Right cardiac atrium (tissue), 5 donors: ENCODE measurements at regions not wholly inside any gene's neighbourhood (a gene's known extent, or its start where the extent isn't known, plus 50 kb on each side); places are given as distances from the start of the nearest gene placed in this dataset.
"Not testable (repeated sequence)": the region's sequence is repeated elsewhere in the genome, so short reads cannot be mapped to it uniquely, and the experiment has no call there.

Source experiments
- ATAC-seq, 2 donors: fragments of 200-7000 bp; cut with Tn5 transposase; one replicate each; pipeline versions ENCODE4 v1.8.0 to v1.9.1; 2020; ENCODE audit warnings: moderate library complexity in 2 of 2, mild to moderate bottlenecking in 1 of 2
- DNase-seq, 3 donors: peaks; one replicate each; pipeline ENCODE4 v3.0.0-alpha.2; 2020
- H3K27ac ChIP-seq: one replicate; pipeline ENCODE4 v1.5.1; 2013; ENCODE audit warnings: mild to moderate bottlenecking, low read length, control low read depth, moderate library complexity
- H3K27me3 ChIP-seq: one replicate; pipeline ENCODE4 v1.6.1; 2013; ENCODE audit not compliant: control insufficient read depth, insufficient read depth
- H3K4me1 ChIP-seq: one replicate; pipeline ENCODE4 v1.6.1; 2013; ENCODE audit warnings: low read length; ENCODE audit not compliant: control insufficient read depth, insufficient read depth
- H3K4me3 ChIP-seq: one replicate; pipeline ENCODE4 v1.5.1; 2013; ENCODE audit warnings: low read length, control low read depth
- H3K9me3 ChIP-seq: one replicate; pipeline ENCODE4 v1.6.1; 2013; ENCODE audit warnings: low read length; ENCODE audit not compliant: control insufficient read depth
- WGBS: extraction: QIAGEN DNeasy Blood & Tissue Kit; methylation state at CpG from one replicate; pipeline ENCODE4 v1.1.7; 2013; 5-methylcytosine and 5-hydroxymethylcytosine counted together
- intact Hi-C, 4 donors: fragments of 100-400 bp; cut with DNase I; formaldehyde crosslinking; loops; one replicate each; pipeline versions ENCODE4 v1.11.0 to v1.14.0; 2022 to 2023
- donor health status: healthy with polysubstance abuse.
- donor health status: DM: no; HTN: yes; CAD: no.
- donor health status: DM: no; HTN: no; CAD: no.
- donor health status: DM: no; HTN: yes; CAD: no; lungs with severe emphysema.
- donor health status: DM: yes; HTN: yes; CAD: no.

- no peaks in the 10 kb centered on the region for H3K27me3 ChIP-seq
- H3K4me1 ChIP-seq, result no peaks in the 10 kb centered on the region
- H3K27ac ChIP-seq, result no peak overlapping the region
- ATAC-seq (no peak), DNase-seq (no peak)
- H3K9me3 ChIP-seq, result no peaks in the 10 kb centered on the region
- WGBS, result 61% methylated on average over 5 of the region's 5 CpGs
- H3K4me3 ChIP-seq, result no peak overlapping the region
- intact Hi-C loops, result no loop called here
Observed at GRCh38 chr6:18527836-18528743, 140.9 kb downstream of the RNF144B start.

- DNase-seq, result no peak
Observed at GRCh38 chr6:18530201-18530600, 143.1 kb downstream of the RNF144B start.

GRCh38 chr6:18532139-18532538 is 145.0 kb downstream of the RNF144B start:
- no peak overlapping the region for H3K4me3 ChIP-seq
- intact Hi-C loops, result no loop called here
- H3K27ac ChIP-seq, result no peak overlapping the region
- 91% methylated on average over 2 of the region's 2 CpGs for WGBS
- no peak for DNase-seq
- H3K4me1 ChIP-seq, result no peaks in the 10 kb centered on the region
- H3K27me3 ChIP-seq, result no peaks in the 10 kb centered on the region
- ATAC-seq, result no peak
- no peaks in the 10 kb centered on the region for H3K9me3 ChIP-seq

More at GRCh38 chr6:18530201-18530600, 143.1 kb downstream of the RNF144B start:
- ATAC-seq, result no peak
- Histone ChIP-seq H3K4me1 (no peaks in the 10 kb centered on the region), H3K27ac (no peak overlapping the region), H3K4me3 (no peak overlapping the region), H3K9me3 (no peaks in the 10 kb centered on the region), H3K27me3 (no peaks in the 10 kb centered on the region)
- intact Hi-C loops, result no loop called here
- WGBS, result 78% methylated on average over 1 of the region's 1 CpG

- no peak for ATAC-seq
- 62% methylated on average over 5 of the region's 5 CpGs for WGBS
- intact Hi-C loops, result no loop called here
Observed at GRCh38 chr6:18533793-18534192, 146.6 kb downstream of the RNF144B start.

GRCh38 chr6:18536591-18537055 is 149.5 kb downstream of the RNF144B start:
- intact Hi-C loops, result no loop called here
- Histone ChIP-seq H3K9me3 (no peaks in the 10 kb centered on the region), H3K27me3 (no peaks in the 10 kb centered on the region), H3K4me1 (no peaks in the 10 kb centered on the region), H3K27ac (no peak overlapping the region), H3K4me3 (no peak overlapping the region)
- WGBS, result 60% methylated on average over 6 of the region's 6 CpGs
- no peak for DNase-seq
- no peak for ATAC-seq

More at GRCh38 chr6:18533793-18534192, 146.6 kb downstream of the RNF144B start:
- Histone ChIP-seq H3K27ac (no peak overlapping the region), H3K27me3 (no peaks in the 10 kb centered on the region), H3K9me3 (no peaks in the 10 kb centered on the region), H3K4me3 (no peak overlapping the region), H3K4me1 (no peaks in the 10 kb centered on the region)
- no peak for DNase-seq

GRCh38 chr6:18538315-18538714 is 151.2 kb downstream of the RNF144B start:
- intact Hi-C loops, result no loop called here
- Histone ChIP-seq H3K4me1 (no peaks in the 10 kb centered on the region), H3K4me3 (no peak overlapping the region), H3K27me3 (no peaks in the 10 kb centered on the region), H3K9me3 (no peaks in the 10 kb centered on the region), H3K27ac (no peak overlapping the region)
- WGBS, result 89% methylated on average over 3 of the region's 3 CpGs
- no peak for DNase-seq
- no peak for ATAC-seq

- Histone ChIP-seq H3K4me3 (no peak overlapping the region), H3K27ac (no peak overlapping the region), H3K4me1 (no peaks in the 10 kb centered on the region), H3K9me3 (no peaks in the 10 kb centered on the region), H3K27me3 (no peaks in the 10 kb centered on the region)
- 82% methylated on average over 6 of the region's 6 CpGs for WGBS
- intact Hi-C loops, result no loop called here
- ATAC-seq (no peak), DNase-seq (peak in 1 of 3 donors; percentile 29)
Observed at GRCh38 chr6:18543051-18543450, 155.9 kb downstream of the RNF144B start.

- WGBS, result 88% methylated on average over 1 of the region's 1 CpG
- DNase-seq, H3K4me1 ChIP-seq, H3K27ac ChIP-seq, intact Hi-C loops, H3K9me3 ChIP-seq, ATAC-seq, H3K27me3 ChIP-seq, H3K4me3 ChIP-seq: not testable (repeated sequence)
Observed at GRCh38 chr6:18545142-18545541, 158.0 kb downstream of the RNF144B start.

GRCh38 chr6:18545726-18546125 is 158.6 kb downstream of the RNF144B start:
- no peaks in the 10 kb centered on the region for H3K27me3 ChIP-seq
- H3K27ac ChIP-seq, result no peak overlapping the region
- H3K4me3 ChIP-seq, result no peak overlapping the region
- H3K9me3 ChIP-seq, result no peaks in the 10 kb centered on the region
- intact Hi-C loops, result no loop called here
- no peaks in the 10 kb centered on the region for H3K4me1 ChIP-seq
- ATAC-seq (no peak), DNase-seq (no peak)

- DNase-seq (no peak), ATAC-seq (no peak)
- Histone ChIP-seq H3K4me1 (no peaks in the 10 kb centered on the region), H3K4me3 (no peak overlapping the region), H3K9me3 (no peaks in the 10 kb centered on the region), H3K27me3 (no peaks in the 10 kb centered on the region), H3K27ac (no peak overlapping the region)
- intact Hi-C loops, result no loop called here
- 94% methylated on average over 3 of the region's 3 CpGs for WGBS
Observed at GRCh38 chr6:18550119-18550518, 163.0 kb downstream of the RNF144B start.

GRCh38 chr6:18551228-18551627 is 164.1 kb downstream of the RNF144B start:
- intact Hi-C loops, result no loop called here
- DNase-seq (no peak), ATAC-seq (no peak)
- Histone ChIP-seq H3K4me1 (no peaks in the 10 kb centered on the region), H3K9me3 (no peaks in the 10 kb centered on the region), H3K27ac (no peak overlapping the region), H3K27me3 (no peaks in the 10 kb centered on the region), H3K4me3 (no peak overlapping the region)
- 59% methylated on average over 2 of the region's 2 CpGs for WGBS
